ENCODE measurements at regions not wholly inside any gene's neighbourhood (a gene's known extent, or its start where the extent isn't known, plus 50 kb on each side); places are given as distances from the start of the nearest gene placed in this dataset.
"Not testable (repeated sequence)": the region's sequence is repeated elsewhere in the genome, so short reads cannot be mapped to it uniquely, and the experiment has no call there.

- H3K36me3 ChIP-seq (ENCODE audit: control insufficient read depth in 1 of 2, insufficient read depth in 2 of 2, low read length in 2 of 2), result no peaks in the 10 kb centered on the region
- H3K9me3 ChIP-seq (ENCODE audit: control insufficient read depth in 1 of 2, low read length in 2 of 2), result no peaks in the 10 kb centered on the region
- H3K27ac ChIP-seq (ENCODE audit: low read length), result no peak overlapping the region
- no peaks in the 10 kb centered on the region for H3K27me3 ChIP-seq (ENCODE audit: low read depth, low read length)
- no peaks in the 10 kb centered on the region for H3K4me1 ChIP-seq (ENCODE audit: control insufficient read depth in 1 of 2, insufficient read depth in 2 of 2, low read length in 2 of 2)
- H3K4me3 ChIP-seq (ENCODE audit: low read depth in 1 of 2, low read length in 2 of 2), result no peak overlapping the region
Observed at GRCh38 chr10:6803427-6803783, 223.3 kb upstream of the PRKCQ start.

DNA sequence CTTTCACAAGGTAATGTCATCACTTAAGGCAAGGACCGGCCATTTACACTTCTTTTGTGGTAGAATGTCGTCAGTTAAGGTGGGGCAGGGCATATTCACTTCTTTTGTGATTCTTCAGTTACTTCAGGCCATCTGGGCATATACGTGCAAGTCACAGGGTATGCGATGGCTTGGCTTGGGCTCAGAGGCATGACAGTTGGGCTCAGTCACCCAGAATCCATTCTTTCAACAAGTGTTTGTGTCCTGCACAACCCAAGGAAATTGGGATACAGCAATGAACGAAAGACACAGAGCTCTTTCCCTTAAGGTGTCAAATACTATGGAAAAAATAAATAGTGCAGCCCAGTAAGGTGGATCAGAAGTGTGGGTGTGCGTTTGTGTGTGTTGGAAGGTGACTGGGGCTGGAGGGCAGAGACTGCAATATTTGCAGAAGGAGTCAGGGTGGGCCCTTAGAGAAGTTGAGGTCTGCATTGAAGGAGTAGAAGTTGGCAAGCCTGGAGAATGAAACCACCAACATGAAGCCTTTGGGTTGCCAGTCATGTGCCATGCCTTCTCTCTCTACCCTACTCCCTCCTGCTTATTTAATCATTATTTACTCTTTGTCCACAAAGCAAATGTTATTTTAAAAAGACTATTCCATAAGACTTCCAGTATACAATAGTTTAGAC is 222.8 kb upstream of the PRKCQ start:
- H3K9me3 ChIP-seq (ENCODE audit: control insufficient read depth in 1 of 2, low read length in 2 of 2), result no peaks in the 10 kb centered on the region
- H3K4me1 ChIP-seq (ENCODE audit: control insufficient read depth in 1 of 2, insufficient read depth in 2 of 2, low read length in 2 of 2), result no peaks in the 10 kb centered on the region
- no peak overlapping the region for H3K4me3 ChIP-seq (ENCODE audit: low read depth in 1 of 2, low read length in 2 of 2)
- no peaks in the 10 kb centered on the region for H3K36me3 ChIP-seq (ENCODE audit: control insufficient read depth in 1 of 2, insufficient read depth in 2 of 2, low read length in 2 of 2)
- no peak overlapping the region for H3K27ac ChIP-seq (ENCODE audit: low read length)
- H3K27me3 ChIP-seq (ENCODE audit: low read depth, low read length), result no peaks in the 10 kb centered on the region

- no peaks in the 10 kb centered on the region for H3K9me3 ChIP-seq (ENCODE audit: control insufficient read depth in 1 of 2, low read length in 2 of 2)
- no peak overlapping the region for H3K27ac ChIP-seq (ENCODE audit: low read length)
- no peaks in the 10 kb centered on the region for H3K27me3 ChIP-seq (ENCODE audit: low read depth, low read length)
- no peaks in the 10 kb centered on the region for H3K4me1 ChIP-seq (ENCODE audit: control insufficient read depth in 1 of 2, insufficient read depth in 2 of 2, low read length in 2 of 2)
- no peak overlapping the region for H3K4me3 ChIP-seq (ENCODE audit: low read depth in 1 of 2, low read length in 2 of 2)
- no peaks in the 10 kb centered on the region for H3K36me3 ChIP-seq (ENCODE audit: control insufficient read depth in 1 of 2, insufficient read depth in 2 of 2, low read length in 2 of 2)
Observed at GRCh38 chr10:6796231-6796630, 216.2 kb upstream of the PRKCQ start.

- H3K4me3 ChIP-seq (ENCODE audit: low read depth in 1 of 2, low read length in 2 of 2), result no peak overlapping the region
- no peak overlapping the region for H3K27ac ChIP-seq (ENCODE audit: low read length)
- H3K27me3 ChIP-seq (ENCODE audit: low read depth, low read length), result no peaks in the 10 kb centered on the region
- no peaks in the 10 kb centered on the region for H3K9me3 ChIP-seq (ENCODE audit: control insufficient read depth in 1 of 2, low read length in 2 of 2)
- no peaks in the 10 kb centered on the region for H3K4me1 ChIP-seq (ENCODE audit: control insufficient read depth in 1 of 2, insufficient read depth in 2 of 2, low read length in 2 of 2)
- no peaks in the 10 kb centered on the region for H3K36me3 ChIP-seq (ENCODE audit: control insufficient read depth in 1 of 2, insufficient read depth in 2 of 2, low read length in 2 of 2)
Observed at GRCh38 chr10:6795541-6795940, 215.5 kb upstream of the PRKCQ start.

- H3K27ac ChIP-seq (ENCODE audit: low read length); H3K4me1 ChIP-seq (ENCODE audit: control insufficient read depth in 1 of 2, insufficient read depth in 2 of 2, low read length in 2 of 2); H3K27me3 ChIP-seq (ENCODE audit: low read depth, low read length); H3K4me3 ChIP-seq (ENCODE audit: low read depth in 1 of 2, low read length in 2 of 2); H3K9me3 ChIP-seq (ENCODE audit: control insufficient read depth in 1 of 2, low read length in 2 of 2); H3K36me3 ChIP-seq (ENCODE audit: control insufficient read depth in 1 of 2, insufficient read depth in 2 of 2, low read length in 2 of 2): not testable (repeated sequence)
Observed at GRCh38 chr10:6794841-6795240, 214.8 kb upstream of the PRKCQ start.

- Histone ChIP-seq H3K4me1 (ENCODE audit: control insufficient read depth in 1 of 2, insufficient read depth in 2 of 2, low read length in 2 of 2) (no peaks in the 10 kb centered on the region), H3K4me3 (ENCODE audit: low read depth in 1 of 2, low read length in 2 of 2) (no peak overlapping the region), H3K27me3 (ENCODE audit: low read depth, low read length) (no peaks in the 10 kb centered on the region), H3K36me3 (ENCODE audit: control insufficient read depth in 1 of 2, insufficient read depth in 2 of 2, low read length in 2 of 2) (no peaks in the 10 kb centered on the region), H3K9me3 (ENCODE audit: control insufficient read depth in 1 of 2, low read length in 2 of 2) (no peaks in the 10 kb centered on the region), H3K27ac (ENCODE audit: low read length) (no peak overlapping the region)
Observed at GRCh38 chr10:6794441-6794840, 214.4 kb upstream of the PRKCQ start.

DNA sequence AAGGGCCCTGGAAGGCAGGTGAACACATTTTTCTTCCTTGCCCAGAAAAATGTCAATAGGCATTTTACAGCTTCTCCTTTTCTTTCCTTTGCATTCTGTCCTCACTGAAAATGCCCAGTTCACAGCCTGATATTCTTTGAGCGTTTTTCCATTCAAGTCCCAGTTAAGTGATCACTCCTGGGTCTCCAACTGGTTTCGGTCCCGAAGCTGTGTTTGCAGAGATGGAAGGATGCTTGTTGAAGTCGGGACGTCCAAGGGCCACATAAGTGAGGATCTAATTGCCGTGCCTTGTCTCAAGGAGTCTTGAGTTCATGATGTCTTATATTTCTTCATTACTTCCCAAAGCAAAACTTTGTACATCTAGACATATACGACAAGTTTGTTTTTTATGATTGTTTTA is 208.7 kb upstream of the PRKCQ start:
- Histone ChIP-seq H3K9me3 (ENCODE audit: control insufficient read depth in 1 of 2, low read length in 2 of 2) (no peaks in the 10 kb centered on the region), H3K27me3 (ENCODE audit: low read depth, low read length) (no peaks in the 10 kb centered on the region), H3K4me1 (ENCODE audit: control insufficient read depth in 1 of 2, insufficient read depth in 2 of 2, low read length in 2 of 2) (peaks cover 0 to 4% of the 10 kb centered on the region in 2 donors), H3K27ac (ENCODE audit: low read length) (no peak overlapping the region), H3K36me3 (ENCODE audit: control insufficient read depth in 1 of 2, insufficient read depth in 2 of 2, low read length in 2 of 2) (no peaks in the 10 kb centered on the region), H3K4me3 (ENCODE audit: low read depth in 1 of 2, low read length in 2 of 2) (no peak overlapping the region)

GRCh38 chr10:6788231-6788630 is 208.2 kb upstream of the PRKCQ start:
- Histone ChIP-seq H3K9me3 (ENCODE audit: control insufficient read depth in 1 of 2, low read length in 2 of 2) (no peaks in the 10 kb centered on the region), H3K27me3 (ENCODE audit: low read depth, low read length) (no peaks in the 10 kb centered on the region), H3K4me3 (ENCODE audit: low read depth in 1 of 2, low read length in 2 of 2) (no peak overlapping the region), H3K4me1 (ENCODE audit: control insufficient read depth in 1 of 2, insufficient read depth in 2 of 2, low read length in 2 of 2) (peaks cover 0 to 4% of the 10 kb centered on the region in 2 donors), H3K27ac (ENCODE audit: low read length) (no peak overlapping the region), H3K36me3 (ENCODE audit: control insufficient read depth in 1 of 2, insufficient read depth in 2 of 2, low read length in 2 of 2) (no peaks in the 10 kb centered on the region)

GRCh38 chr10:6787718-6788117 is 207.6 kb upstream of the PRKCQ start:
- no peaks in the 10 kb centered on the region for H3K9me3 ChIP-seq (ENCODE audit: control insufficient read depth in 1 of 2, low read length in 2 of 2)
- no peak overlapping the region for H3K27ac ChIP-seq (ENCODE audit: low read length)
- H3K27me3 ChIP-seq (ENCODE audit: low read depth, low read length), result no peaks in the 10 kb centered on the region
- H3K4me3 ChIP-seq (ENCODE audit: low read depth in 1 of 2, low read length in 2 of 2), result no peak overlapping the region
- peaks cover 0 to 4% of the 10 kb centered on the region in 2 donors for H3K4me1 ChIP-seq (ENCODE audit: control insufficient read depth in 1 of 2, insufficient read depth in 2 of 2, low read length in 2 of 2)
- no peaks in the 10 kb centered on the region for H3K36me3 ChIP-seq (ENCODE audit: control insufficient read depth in 1 of 2, insufficient read depth in 2 of 2, low read length in 2 of 2)

DNA sequence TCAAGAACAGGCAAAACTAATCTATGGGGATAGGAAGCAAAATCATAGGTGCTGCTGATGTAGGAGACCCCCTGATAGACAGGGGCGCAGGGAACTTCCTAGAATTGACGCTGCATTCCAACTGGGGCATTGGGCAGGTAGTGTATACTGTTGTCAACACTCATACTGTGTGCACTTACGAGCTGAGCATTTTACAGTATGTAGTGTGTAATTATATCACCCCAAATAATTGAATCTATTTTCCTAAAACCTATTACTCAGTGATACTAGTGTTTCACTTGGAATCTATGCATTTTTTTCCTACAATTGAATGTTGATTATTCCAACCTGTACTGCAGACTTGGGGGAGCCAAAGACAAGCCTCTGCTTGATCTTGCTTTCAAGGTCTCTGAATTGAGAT is 207.0 kb upstream of the PRKCQ start:
- H3K36me3 ChIP-seq (ENCODE audit: control insufficient read depth in 1 of 2, insufficient read depth in 2 of 2, low read length in 2 of 2), result no peaks in the 10 kb centered on the region
- H3K9me3 ChIP-seq (ENCODE audit: control insufficient read depth in 1 of 2, low read length in 2 of 2), result no peaks in the 10 kb centered on the region
- no peak overlapping the region for H3K4me3 ChIP-seq (ENCODE audit: low read depth in 1 of 2, low read length in 2 of 2)
- H3K27me3 ChIP-seq (ENCODE audit: low read depth, low read length), result no peaks in the 10 kb centered on the region
- no peak overlapping the region for H3K27ac ChIP-seq (ENCODE audit: low read length)
- H3K4me1 ChIP-seq (ENCODE audit: control insufficient read depth in 1 of 2, insufficient read depth in 2 of 2, low read length in 2 of 2), result peaks cover 0 to 4% of the 10 kb centered on the region in 2 donors

DNA sequence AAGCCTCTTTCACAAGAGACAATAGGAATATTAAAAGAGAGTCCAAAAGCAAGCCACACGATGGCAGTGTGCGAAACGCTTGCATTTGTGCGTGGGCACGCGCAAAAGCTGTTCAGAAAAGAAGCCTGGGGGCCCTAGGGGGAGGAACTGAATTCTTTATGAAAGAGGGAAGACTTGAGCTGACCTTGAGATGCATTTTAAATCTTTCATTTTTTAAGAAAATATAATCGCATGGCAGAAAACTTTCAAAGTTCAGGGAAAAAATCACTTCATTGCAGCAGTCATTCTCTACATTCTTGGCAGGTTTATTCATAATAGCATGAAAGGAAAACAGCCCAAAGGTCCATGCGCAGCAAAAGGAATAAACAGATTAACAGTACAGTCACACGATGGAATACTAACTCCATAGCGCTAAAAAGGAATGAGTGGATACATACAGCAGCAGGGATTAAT is 206.5 kb upstream of the PRKCQ start:
- no peaks in the 10 kb centered on the region for H3K27me3 ChIP-seq (ENCODE audit: low read depth, low read length)
- no peaks in the 10 kb centered on the region for H3K9me3 ChIP-seq (ENCODE audit: control insufficient read depth in 1 of 2, low read length in 2 of 2)
- no peak overlapping the region for H3K4me3 ChIP-seq (ENCODE audit: low read depth in 1 of 2, low read length in 2 of 2)
- no peak overlapping the region for H3K27ac ChIP-seq (ENCODE audit: low read length)
- no peaks in the 10 kb centered on the region for H3K36me3 ChIP-seq (ENCODE audit: control insufficient read depth in 1 of 2, insufficient read depth in 2 of 2, low read length in 2 of 2)
- H3K4me1 ChIP-seq (ENCODE audit: control insufficient read depth in 1 of 2, insufficient read depth in 2 of 2, low read length in 2 of 2), result peaks cover 0 to 4% of the 10 kb centered on the region in 2 donors

DNA sequence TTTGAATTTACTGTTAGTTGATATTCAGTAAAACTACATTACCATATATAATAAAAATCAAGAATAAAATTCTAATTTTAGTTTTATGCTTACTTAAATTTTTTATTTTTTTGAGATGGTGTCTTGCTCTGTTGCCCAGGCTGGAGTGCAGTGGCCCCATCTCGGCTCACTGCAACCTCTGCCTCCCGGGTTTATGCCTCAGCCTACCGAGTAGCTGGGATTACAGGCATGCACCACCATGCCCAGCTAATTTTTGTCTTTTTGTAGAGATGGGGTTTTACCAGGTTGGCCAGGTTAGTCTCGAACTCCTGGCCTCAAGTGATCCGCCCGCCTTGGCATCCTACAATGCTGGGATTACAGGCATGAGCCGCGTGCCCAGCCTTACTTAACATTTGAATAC is 204.4 kb upstream of the PRKCQ start:
- H3K36me3 ChIP-seq (ENCODE audit: control insufficient read depth in 1 of 2, insufficient read depth in 2 of 2, low read length in 2 of 2); H3K4me1 ChIP-seq (ENCODE audit: control insufficient read depth in 1 of 2, insufficient read depth in 2 of 2, low read length in 2 of 2); H3K4me3 ChIP-seq (ENCODE audit: low read depth in 1 of 2, low read length in 2 of 2); H3K9me3 ChIP-seq (ENCODE audit: control insufficient read depth in 1 of 2, low read length in 2 of 2); H3K27me3 ChIP-seq (ENCODE audit: low read depth, low read length); H3K27ac ChIP-seq (ENCODE audit: low read length): not testable (repeated sequence)

All from muscle layer of duodenum (tissue), 2 donors.